Caco-2 (cell line): ENCODE measurements at regions not wholly inside any gene's neighbourhood (a gene's known extent, or its start where the extent isn't known, plus 50 kb on each side); places are given as distances from the start of the nearest gene placed in this dataset.
A peak's percentile ranks its signal among the peaks of the same experiment; 100 is the strongest.

Source experiments
- BruUV-seq: library from RNA; stranded (reverse); fragments of 400-500 nt; replicated peaks from 2 replicates; lab custom pipeline; 2021; lab: Mats Ljungman, UMichigan
- CTCF ChIA-PET: fragments of 300-600 bp; sonication (Branson Sonifier 250); formaldehyde crosslinking; loops from one replicate; lab custom pipeline; 2022; ENCODE audit warnings: antibody characterized with exemption; lab: Charles Lee
- POLR2A ChIA-PET: fragments of 300-600 bp; sonication (Branson Sonifier 250); formaldehyde crosslinking; loops from one replicate; lab custom pipeline; 2022; ENCODE audit warnings: antibody characterized with exemption; lab: Charles Lee
- DNase-seq, 2 experiments: peaks; one replicate each; pipeline versions ENCODE4 v3.0.0 to v3.0.0-alpha.2; 2020 to 2022
- H3K27me3 ChIP-seq: replicated peaks from 2 replicates; pipeline ENCODE4 v1.6.0; 2011; ENCODE audit warnings: low read length; ENCODE audit not compliant: control insufficient read depth, insufficient read depth
- H3K36me3 ChIP-seq: 2 replicates; pipeline ENCODE4 v1.5.1; 2011; ENCODE audit warnings: low read length; ENCODE audit not compliant: control insufficient read depth, insufficient read depth
- H3K4me1 ChIP-seq: fragments of 250-450 bp; sonication (Bioruptor Pico); 2 replicates; pipeline ENCODE4 v1.5.1; 2020; ENCODE audit warnings: mild to moderate bottlenecking
- H3K4me3 ChIP-seq: 2 replicates; pipeline ENCODE4 v1.5.1; 2011; ENCODE audit warnings: low read depth, mild to moderate bottlenecking, control low read depth, low read length
- H3K9me3 ChIP-seq: fragments of 250-450 bp; sonication (Bioruptor Pico); 2 replicates; pipeline ENCODE4 v1.5.1; 2020; ENCODE audit warnings: mild to moderate bottlenecking, moderate library complexity
- H3K27ac Mint-ChIP-seq: one replicate; pipeline ENCODE4 v1.8.0; 2022; ENCODE audit warnings: mixed read lengths; ENCODE audit not compliant: unreplicated experiment
- H3K27me3 Mint-ChIP-seq: one replicate; pipeline ENCODE4 v1.8.0; 2022; ENCODE audit warnings: mixed read lengths; ENCODE audit not compliant: insufficient read depth, unreplicated experiment
- H3K36me3 Mint-ChIP-seq: one replicate; pipeline ENCODE4 v1.8.0; 2022; ENCODE audit warnings: mild to moderate bottlenecking, mixed read lengths; ENCODE audit not compliant: insufficient read depth, unreplicated experiment
- H3K4me1 Mint-ChIP-seq: one replicate; pipeline ENCODE4 v1.8.0; 2022; ENCODE audit warnings: low read depth, mixed read lengths; ENCODE audit not compliant: unreplicated experiment
- H3K4me3 Mint-ChIP-seq: one replicate; pipeline ENCODE4 v1.8.0; 2022; ENCODE audit warnings: mild to moderate bottlenecking, moderate library complexity, mixed read lengths; ENCODE audit not compliant: unreplicated experiment
- H3K9me3 Mint-ChIP-seq: one replicate; pipeline ENCODE4 v1.8.0; 2022; ENCODE audit warnings: mixed read lengths; ENCODE audit not compliant: unreplicated experiment
- intact Hi-C: fragments of 100-400 bp; cut with micrococcal nuclease; formaldehyde crosslinking; loops from one replicate; pipeline ENCODE4 v1.10.0; 2022; ENCODE audit not compliant: unreplicated experiment
- TF ChIP-seq, protein P1 (sequence below), 2 experiments: fragments of 200-600 bp in 1 of 2; IDR thresholded peaks; 1 replicate in 1 of 2; 2 replicates in 1 of 2; pipeline versions ENCODE4 v1.5.1 to v1.8.0; 2011 to 2022; ENCODE audit warnings: antibody characterized with exemption in 1 of 2, control low read depth in 1 of 2, inconsistent platforms in 1 of 2, low read depth in 1 of 2, low read length in 1 of 2, mild to moderate bottlenecking in 1 of 2, moderate library complexity in 1 of 2; ENCODE audit not compliant: insufficient read depth in 1 of 2, severe bottlenecking in 1 of 2, unreplicated experiment in 1 of 2

GRCh38 chr9:94166976-94167346, 82.7 kb downstream of the PTPDC1 start:
- CTCF ChIA-PET: no interaction called here
- Mint-ChIP-seq H3K9me3 (no peaks in the 10 kb centered on the region), H3K36me3 (peaks cover 23% of the 10 kb centered on the region), H3K27me3 (no peaks in the 10 kb centered on the region), H3K27ac (peak overlapping the region; percentile 90), H3K4me3 (peak overlapping the region; percentile 84), H3K4me1 (peaks cover 7% of the 10 kb centered on the region)
- H3K4me1 ChIP-seq: peaks cover 6% of the 10 kb centered on the region; the same call in 1 of the 2 replicates
- peak overlapping the region; percentile 75 for H3K4me3 ChIP-seq
- TF ChIP-seq, protein P1, sequence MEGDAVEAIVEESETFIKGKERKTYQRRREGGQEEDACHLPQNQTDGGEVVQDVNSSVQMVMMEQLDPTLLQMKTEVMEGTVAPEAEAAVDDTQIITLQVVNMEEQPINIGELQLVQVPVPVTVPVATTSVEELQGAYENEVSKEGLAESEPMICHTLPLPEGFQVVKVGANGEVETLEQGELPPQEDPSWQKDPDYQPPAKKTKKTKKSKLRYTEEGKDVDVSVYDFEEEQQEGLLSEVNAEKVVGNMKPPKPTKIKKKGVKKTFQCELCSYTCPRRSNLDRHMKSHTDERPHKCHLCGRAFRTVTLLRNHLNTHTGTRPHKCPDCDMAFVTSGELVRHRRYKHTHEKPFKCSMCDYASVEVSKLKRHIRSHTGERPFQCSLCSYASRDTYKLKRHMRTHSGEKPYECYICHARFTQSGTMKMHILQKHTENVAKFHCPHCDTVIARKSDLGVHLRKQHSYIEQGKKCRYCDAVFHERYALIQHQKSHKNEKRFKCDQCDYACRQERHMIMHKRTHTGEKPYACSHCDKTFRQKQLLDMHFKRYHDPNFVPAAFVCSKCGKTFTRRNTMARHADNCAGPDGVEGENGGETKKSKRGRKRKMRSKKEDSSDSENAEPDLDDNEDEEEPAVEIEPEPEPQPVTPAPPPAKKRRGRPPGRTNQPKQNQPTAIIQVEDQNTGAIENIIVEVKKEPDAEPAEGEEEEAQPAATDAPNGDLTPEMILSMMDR (IDR thresholded peaks at IDR 0.05; ENCODE audit: insufficient read depth in 1 of 2, low read depth in 1 of 2, low read length in 1 of 2, severe bottlenecking in 1 of 2, unreplicated experiment in 1 of 2): no peak
- POLR2A ChIA-PET: interaction anchor here (1.0 kb wide), 1 partner anchor 12 kb away, joined by 5 read pairs; no protein-coding TSS in a partner anchor
- intact Hi-C loops: loop anchor here (2.0 kb wide), 2 partner anchors 92 to 102 kb away; partner anchors contain the start of gene ZNF169
- no peaks in the 10 kb centered on the region for H3K9me3 ChIP-seq
- H3K36me3 ChIP-seq: no peaks in the 10 kb centered on the region
- no peak for DNase-seq
- no TSS peak for BruUV-seq
- H3K27me3 ChIP-seq: no peaks in the 10 kb centered on the region

GRCh38 chr9:94167376-94167890, 83.2 kb downstream of the PTPDC1 start:
- peak overlapping the region; percentile 84 for H3K4me3 Mint-ChIP-seq
- H3K9me3 ChIP-seq: no peaks in the 10 kb centered on the region
- no peaks in the 10 kb centered on the region for H3K27me3 ChIP-seq
- peak overlapping the region; percentile 75 for H3K4me3 ChIP-seq
- H3K9me3 Mint-ChIP-seq: no peaks in the 10 kb centered on the region
- H3K36me3 ChIP-seq: no peaks in the 10 kb centered on the region
- no peaks in the 10 kb centered on the region for H3K27me3 Mint-ChIP-seq
- intact Hi-C loops: loop anchor here (2.0 kb wide), 2 partner anchors 91 to 103 kb away; partner anchors contain the start of gene ZNF169
- peaks cover 6% of the 10 kb centered on the region; the same call in 1 of the 2 replicates for H3K4me1 ChIP-seq
- peaks cover 24% of the 10 kb centered on the region for H3K36me3 Mint-ChIP-seq
- CTCF ChIA-PET: no interaction called here
- H3K4me1 Mint-ChIP-seq: peaks cover 7% of the 10 kb centered on the region
- TSS peak; percentile 46 for BruUV-seq
- TF ChIP-seq, protein P1 (IDR thresholded peaks at IDR 0.05; ENCODE audit: insufficient read depth in 1 of 2, low read depth in 1 of 2, low read length in 1 of 2, severe bottlenecking in 1 of 2, unreplicated experiment in 1 of 2): no peak
- H3K27ac Mint-ChIP-seq: peak overlapping the region; percentile 90
- DNase-seq: no peak
- POLR2A ChIA-PET: no interaction called here

- POLR2A ChIA-PET: no interaction called here
- CTCF ChIA-PET: no interaction called here
- Histone ChIP-seq H3K4me1 (peaks cover 6% of the 10 kb centered on the region; the same call in 1 of the 2 replicates), H3K9me3 (no peaks in the 10 kb centered on the region), H3K36me3 (no peaks in the 10 kb centered on the region), H3K27me3 (no peaks in the 10 kb centered on the region), H3K4me3 (peak overlapping the region; percentile 75)
- H3K4me3 Mint-ChIP-seq: peak overlapping the region; percentile 84
- H3K9me3 Mint-ChIP-seq: no peaks in the 10 kb centered on the region
- H3K27me3 Mint-ChIP-seq: no peaks in the 10 kb centered on the region
- H3K27ac Mint-ChIP-seq: no peak overlapping the region
- BruUV-seq: no TSS peak
- TF ChIP-seq, protein P1 (IDR thresholded peaks at IDR 0.05; ENCODE audit: insufficient read depth in 1 of 2, low read depth in 1 of 2, low read length in 1 of 2, severe bottlenecking in 1 of 2, unreplicated experiment in 1 of 2): no peak
- peaks cover 33% of the 10 kb centered on the region for H3K36me3 Mint-ChIP-seq
- intact Hi-C loops: no loop called here
- peaks cover 7% of the 10 kb centered on the region for H3K4me1 Mint-ChIP-seq
- DNase-seq: no peak
Measured at GRCh38 chr9:94168203-94169000, 84.1 kb downstream of the PTPDC1 start.
